ENCODE measurements at regions not wholly inside any gene's neighbourhood (a gene's known extent, or its start where the extent isn't known, plus 50 kb on each side); places are given as distances from the start of the nearest gene placed in this dataset.

DNA sequence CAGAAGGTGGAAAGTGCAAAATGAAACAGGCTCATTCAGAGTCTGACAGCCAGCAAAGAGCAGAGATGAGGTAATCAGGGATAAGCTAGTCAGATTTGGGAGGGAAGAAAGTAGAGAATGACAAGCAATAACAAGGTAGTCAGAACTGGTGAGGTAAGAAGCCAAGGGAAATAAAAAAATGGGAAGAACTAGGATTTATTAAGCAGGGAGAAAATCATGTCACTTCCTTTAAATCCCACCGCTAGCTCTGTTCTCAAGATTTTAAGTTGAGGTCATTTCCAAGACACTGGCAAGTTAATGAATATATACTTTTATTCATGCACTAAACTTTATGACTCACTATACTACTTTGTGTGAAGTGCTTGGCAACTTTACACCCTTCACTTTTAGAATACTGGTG is 1106.8 kb downstream of the IGSF11 start:
- TF ChIP-seq, protein P1, sequence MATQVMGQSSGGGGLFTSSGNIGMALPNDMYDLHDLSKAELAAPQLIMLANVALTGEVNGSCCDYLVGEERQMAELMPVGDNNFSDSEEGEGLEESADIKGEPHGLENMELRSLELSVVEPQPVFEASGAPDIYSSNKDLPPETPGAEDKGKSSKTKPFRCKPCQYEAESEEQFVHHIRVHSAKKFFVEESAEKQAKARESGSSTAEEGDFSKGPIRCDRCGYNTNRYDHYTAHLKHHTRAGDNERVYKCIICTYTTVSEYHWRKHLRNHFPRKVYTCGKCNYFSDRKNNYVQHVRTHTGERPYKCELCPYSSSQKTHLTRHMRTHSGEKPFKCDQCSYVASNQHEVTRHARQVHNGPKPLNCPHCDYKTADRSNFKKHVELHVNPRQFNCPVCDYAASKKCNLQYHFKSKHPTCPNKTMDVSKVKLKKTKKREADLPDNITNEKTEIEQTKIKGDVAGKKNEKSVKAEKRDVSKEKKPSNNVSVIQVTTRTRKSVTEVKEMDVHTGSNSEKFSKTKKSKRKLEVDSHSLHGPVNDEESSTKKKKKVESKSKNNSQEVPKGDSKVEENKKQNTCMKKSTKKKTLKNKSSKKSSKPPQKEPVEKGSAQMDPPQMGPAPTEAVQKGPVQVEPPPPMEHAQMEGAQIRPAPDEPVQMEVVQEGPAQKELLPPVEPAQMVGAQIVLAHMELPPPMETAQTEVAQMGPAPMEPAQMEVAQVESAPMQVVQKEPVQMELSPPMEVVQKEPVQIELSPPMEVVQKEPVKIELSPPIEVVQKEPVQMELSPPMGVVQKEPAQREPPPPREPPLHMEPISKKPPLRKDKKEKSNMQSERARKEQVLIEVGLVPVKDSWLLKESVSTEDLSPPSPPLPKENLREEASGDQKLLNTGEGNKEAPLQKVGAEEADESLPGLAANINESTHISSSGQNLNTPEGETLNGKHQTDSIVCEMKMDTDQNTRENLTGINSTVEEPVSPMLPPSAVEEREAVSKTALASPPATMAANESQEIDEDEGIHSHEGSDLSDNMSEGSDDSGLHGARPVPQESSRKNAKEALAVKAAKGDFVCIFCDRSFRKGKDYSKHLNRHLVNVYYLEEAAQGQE (IDR thresholded peaks at IDR 0.05; ENCODE audit: low read depth, low read length), result no peak
- TF ChIP-seq YY1 (IDR thresholded peaks at IDR 0.05; ENCODE audit: low read depth), result no peak
- TF ChIP-seq, protein P2, sequence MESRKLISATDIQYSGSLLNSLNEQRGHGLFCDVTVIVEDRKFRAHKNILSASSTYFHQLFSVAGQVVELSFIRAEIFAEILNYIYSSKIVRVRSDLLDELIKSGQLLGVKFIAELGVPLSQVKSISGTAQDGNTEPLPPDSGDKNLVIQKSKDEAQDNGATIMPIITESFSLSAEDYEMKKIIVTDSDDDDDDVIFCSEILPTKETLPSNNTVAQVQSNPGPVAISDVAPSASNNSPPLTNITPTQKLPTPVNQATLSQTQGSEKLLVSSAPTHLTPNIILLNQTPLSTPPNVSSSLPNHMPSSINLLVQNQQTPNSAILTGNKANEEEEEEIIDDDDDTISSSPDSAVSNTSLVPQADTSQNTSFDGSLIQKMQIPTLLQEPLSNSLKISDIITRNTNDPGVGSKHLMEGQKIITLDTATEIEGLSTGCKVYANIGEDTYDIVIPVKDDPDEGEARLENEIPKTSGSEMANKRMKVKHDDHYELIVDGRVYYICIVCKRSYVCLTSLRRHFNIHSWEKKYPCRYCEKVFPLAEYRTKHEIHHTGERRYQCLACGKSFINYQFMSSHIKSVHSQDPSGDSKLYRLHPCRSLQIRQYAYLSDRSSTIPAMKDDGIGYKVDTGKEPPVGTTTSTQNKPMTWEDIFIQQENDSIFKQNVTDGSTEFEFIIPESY (IDR thresholded peaks at IDR 0.05; ENCODE audit: borderline replicate concordance, low read depth), result no peak
- TF ChIP-seq, protein P3, sequence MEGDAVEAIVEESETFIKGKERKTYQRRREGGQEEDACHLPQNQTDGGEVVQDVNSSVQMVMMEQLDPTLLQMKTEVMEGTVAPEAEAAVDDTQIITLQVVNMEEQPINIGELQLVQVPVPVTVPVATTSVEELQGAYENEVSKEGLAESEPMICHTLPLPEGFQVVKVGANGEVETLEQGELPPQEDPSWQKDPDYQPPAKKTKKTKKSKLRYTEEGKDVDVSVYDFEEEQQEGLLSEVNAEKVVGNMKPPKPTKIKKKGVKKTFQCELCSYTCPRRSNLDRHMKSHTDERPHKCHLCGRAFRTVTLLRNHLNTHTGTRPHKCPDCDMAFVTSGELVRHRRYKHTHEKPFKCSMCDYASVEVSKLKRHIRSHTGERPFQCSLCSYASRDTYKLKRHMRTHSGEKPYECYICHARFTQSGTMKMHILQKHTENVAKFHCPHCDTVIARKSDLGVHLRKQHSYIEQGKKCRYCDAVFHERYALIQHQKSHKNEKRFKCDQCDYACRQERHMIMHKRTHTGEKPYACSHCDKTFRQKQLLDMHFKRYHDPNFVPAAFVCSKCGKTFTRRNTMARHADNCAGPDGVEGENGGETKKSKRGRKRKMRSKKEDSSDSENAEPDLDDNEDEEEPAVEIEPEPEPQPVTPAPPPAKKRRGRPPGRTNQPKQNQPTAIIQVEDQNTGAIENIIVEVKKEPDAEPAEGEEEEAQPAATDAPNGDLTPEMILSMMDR (IDR thresholded peaks at IDR 0.05), result no peak
- TF ChIP-seq RAD21 (IDR thresholded peaks at IDR 0.05; ENCODE audit: low read length), result no peak
- TF ChIP-seq EP300 (IDR thresholded peaks at IDR 0.05; ENCODE audit: borderline replicate concordance in 1 of 2, low read depth in 1 of 2, low read length in 1 of 2), result no peak
